ENCODE measurements at regions not wholly inside any gene's neighbourhood (a gene's known extent, or its start where the extent isn't known, plus 50 kb on each side); places are given as distances from the start of the nearest gene placed in this dataset.

DNA sequence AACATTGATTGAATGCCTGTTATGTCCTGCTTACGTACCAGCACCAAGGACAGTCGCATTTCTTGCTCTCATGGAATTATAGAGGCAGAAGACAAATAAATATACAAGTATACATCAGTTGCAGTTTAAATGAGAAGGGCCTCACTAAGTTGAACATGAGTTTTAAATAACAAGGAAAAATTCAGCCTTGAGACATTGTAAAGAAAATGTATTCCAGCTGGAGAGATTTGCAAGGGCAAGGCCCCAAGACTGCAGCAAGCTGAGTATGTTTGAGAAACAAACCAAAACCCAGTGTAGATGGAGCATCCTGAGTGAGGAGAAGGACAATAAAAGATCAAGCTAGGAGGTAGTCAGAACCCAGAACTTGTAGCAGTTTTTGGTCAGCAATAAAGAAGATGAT, 123.2 kb upstream of the BMP5 start:
- H3K36me3 ChIP-seq (ENCODE audit: control insufficient read depth in 2 of 2, extremely low read depth in 1 of 2, insufficient read depth in 2 of 2, low read length in 2 of 2) = no peaks in the 10 kb centered on the region
- H3K4me2 ChIP-seq (ENCODE audit: control insufficient read depth, extremely low read depth, insufficient read depth, low read depth, low read length) = no peak overlapping the region
- H3K27ac ChIP-seq (ENCODE audit: control insufficient read depth, insufficient read depth, low read length) = no peak overlapping the region
- no peaks in the 10 kb centered on the region for H3K9me1 ChIP-seq (ENCODE audit: control insufficient read depth, extremely low read depth, insufficient read depth, low read length)
- H3K4me3 ChIP-seq (ENCODE audit: control insufficient read depth in 2 of 3, extremely low read depth in 1 of 3, insufficient read depth in 2 of 3, low read depth in 1 of 3, low read length in 3 of 3) = no peak overlapping the region
- no peaks in the 10 kb centered on the region for H4K20me1 ChIP-seq (ENCODE audit: control insufficient read depth, extremely low read depth, insufficient read depth, low read length)
- TF ChIP-seq EZH2 (IDR thresholded peaks at IDR 0.05; ENCODE audit: low read length) = no peak
- TF ChIP-seq CTCF (optimal IDR thresholded peaks at IDR 0.05 in 1 of 3, IDR thresholded peaks at IDR 0.05 in 1 of 3, conservative IDR thresholded peaks at IDR 0.05 in 1 of 3; ENCODE audit: extremely low read depth in 1 of 3, insufficient read depth in 2 of 3, low read length in 3 of 3) = no peak
- DNase-seq (ENCODE audit: low read depth, low spot score) (no peak), FAIRE-seq (no peak)
- H3K9ac ChIP-seq (ENCODE audit: control insufficient read depth, extremely low read depth, insufficient read depth, low read length) = no peak overlapping the region
- no peaks in the 10 kb centered on the region for H3K27me3 ChIP-seq (ENCODE audit: control insufficient read depth, extremely low read depth, insufficient read depth, low read length)
- dilution Hi-C loops (cut with MboI; ENCODE audit: extremely low pct_ligation_motif_present, low sequenced_read_pairs) = no loop called here
- no peaks in the 10 kb centered on the region for H3K9me3 ChIP-seq (ENCODE audit: control insufficient read depth, low read depth, low read length)
- H2AFZ ChIP-seq (ENCODE audit: control insufficient read depth, low read length) = no peak overlapping the region
- no peaks in the 10 kb centered on the region for H3K4me1 ChIP-seq (ENCODE audit: control insufficient read depth, extremely low read depth, insufficient read depth, low read length)
- no peaks in the 10 kb centered on the region for H3K79me2 ChIP-seq (ENCODE audit: control insufficient read depth, insufficient read depth, low read length)

GRCh38 chr6:55997223-55997874, 122.0 kb upstream of the BMP5 start:
- H3K4me2 ChIP-seq (ENCODE audit: control insufficient read depth, extremely low read depth, insufficient read depth, low read depth, low read length) = no peak overlapping the region
- no peaks in the 10 kb centered on the region for H4K20me1 ChIP-seq (ENCODE audit: control insufficient read depth, extremely low read depth, insufficient read depth, low read length)
- H3K4me1 ChIP-seq (ENCODE audit: control insufficient read depth, extremely low read depth, insufficient read depth, low read length) = no peaks in the 10 kb centered on the region
- TF ChIP-seq CTCF (optimal IDR thresholded peaks at IDR 0.05 in 1 of 3, IDR thresholded peaks at IDR 0.05 in 1 of 3, conservative IDR thresholded peaks at IDR 0.05 in 1 of 3; ENCODE audit: extremely low read depth in 1 of 3, insufficient read depth in 2 of 3, low read length in 3 of 3) = peak in 1 of 3 experiments; percentile 5
- TF ChIP-seq EZH2 (IDR thresholded peaks at IDR 0.05; ENCODE audit: low read length) = no peak
- dilution Hi-C loops (cut with MboI; ENCODE audit: extremely low pct_ligation_motif_present, low sequenced_read_pairs) = no loop called here
- no peaks in the 10 kb centered on the region for H3K27me3 ChIP-seq (ENCODE audit: control insufficient read depth, extremely low read depth, insufficient read depth, low read length)
- no peaks in the 10 kb centered on the region for H3K79me2 ChIP-seq (ENCODE audit: control insufficient read depth, insufficient read depth, low read length)
- FAIRE-seq (no peak), DNase-seq (ENCODE audit: low read depth, low spot score) (no peak)
- no peak overlapping the region for H3K27ac ChIP-seq (ENCODE audit: control insufficient read depth, insufficient read depth, low read length)
- no peak overlapping the region for H3K4me3 ChIP-seq (ENCODE audit: control insufficient read depth in 2 of 3, extremely low read depth in 1 of 3, insufficient read depth in 2 of 3, low read depth in 1 of 3, low read length in 3 of 3)
- H3K36me3 ChIP-seq (ENCODE audit: control insufficient read depth in 2 of 2, extremely low read depth in 1 of 2, insufficient read depth in 2 of 2, low read length in 2 of 2) = no peaks in the 10 kb centered on the region
- no peak overlapping the region for H2AFZ ChIP-seq (ENCODE audit: control insufficient read depth, low read length)
- H3K9me3 ChIP-seq (ENCODE audit: control insufficient read depth, low read depth, low read length) = peaks cover 4% of the 10 kb centered on the region
- no peak overlapping the region for H3K9ac ChIP-seq (ENCODE audit: control insufficient read depth, extremely low read depth, insufficient read depth, low read length)
- no peaks in the 10 kb centered on the region for H3K9me1 ChIP-seq (ENCODE audit: control insufficient read depth, extremely low read depth, insufficient read depth, low read length)

Data from keratinocyte (primary cell).